HCT116 (cell line): ENCODE measurements at regions not wholly inside any gene's neighbourhood (a gene's known extent, or its start where the extent isn't known, plus 50 kb on each side); places are given as distances from the start of the nearest gene placed in this dataset.
"Not testable (repeated sequence)": the region's sequence is repeated elsewhere in the genome, so short reads cannot be mapped to it uniquely, and the experiment has no call there.

Source experiments
- ATAC-seq: fragments of 200-7000 bp; cut with Tn5 transposase; 2 replicates; pipeline ENCODE4 v1.9.1; 2020; ENCODE audit warnings: mild to moderate bottlenecking, moderate library complexity
- BruUV-seq: library from RNA; stranded (reverse); fragments of 400-500 nt; replicated peaks from 2 replicates; lab custom pipeline; 2021; lab: Mats Ljungman, UMichigan
- CTCF ChIA-PET: fragments of 300-600 bp; sonication (Branson Sonifier 250); formaldehyde crosslinking; loops from one replicate; lab custom pipeline; 2021; ENCODE audit warnings: antibody characterized with exemption; lab: Charles Lee
- POLR2A ChIA-PET: fragments of 300-600, 350-600 bp; sonication (Branson Sonifier 250); formaldehyde crosslinking; loops from one replicate; lab custom pipeline; 2021; ENCODE audit warnings: antibody characterized with exemption; lab: Charles Lee
- RAD21 ChIA-PET, 2 experiments: fragments of 300-600 bp; sonication (Branson Sonifier 250); formaldehyde crosslinking; loops; one replicate each; lab custom pipeline; 2023; ENCODE audit warnings: low total read pairs in 2 of 2; ENCODE audit not compliant: uncharacterized antibody in 2 of 2, unreplicated experiment in 2 of 2, low non-redundant PET in 1 of 2; lab: Charles Lee
- DNase-seq: peaks from one replicate; pipeline ENCODE4 v3.0.0-alpha.2; 2010; ENCODE audit warnings: low read depth, low spot score
- H2AFZ ChIP-seq: fragments of 200-600 bp; shearing (Covaris generic), sonication (generic); 2 replicates; pipeline ENCODE4 v1.6.1; 2017; ENCODE audit warnings: low read depth, mixed run types, mixed read lengths, antibody characterized with exemption, low read length; ENCODE audit not compliant: poor library complexity, severe bottlenecking
- H3K27ac ChIP-seq: 2 replicates; pipeline ENCODE4 v1.5.1; 2012; ENCODE audit warnings: low read depth, low read length
- H3K27me3 ChIP-seq: fragments of 200-600 bp; sonication (generic); 2 replicates; pipeline ENCODE4 v1.6.1; 2016; ENCODE audit warnings: mixed run types, low read length, mixed read lengths; ENCODE audit not compliant: insufficient read depth
- H3K36me3 ChIP-seq, 2 experiments: fragments of 200-500 bp in 1 of 2; fragments of 200-600 bp in 1 of 2; sonication (Bioruptor generic) in 1 of 2; sonication (generic) in 1 of 2; 2 replicates each; pipeline versions ENCODE4 v1.5.1 to v1.6.1; 2014 to 2016; ENCODE audit warnings: low read length in 2 of 2, inconsistent platforms in 1 of 2, mixed read lengths in 1 of 2, mixed run types in 1 of 2; ENCODE audit not compliant: insufficient read depth in 2 of 2, control insufficient read depth in 1 of 2
- H3K4me1 ChIP-seq, 2 experiments: fragments of 200-600 bp in 1 of 2; sonication (generic) in 1 of 2; 2 replicates each; pipeline versions ENCODE4 v1.5.1 to v1.6.1; 2012 to 2017; ENCODE audit warnings: low read length in 2 of 2, inconsistent platforms in 1 of 2, mild to moderate bottlenecking in 1 of 2, mixed read lengths in 1 of 2, mixed run types in 1 of 2, moderate library complexity in 1 of 2; ENCODE audit not compliant: insufficient read depth in 2 of 2, control insufficient read depth in 1 of 2
- H3K4me2 ChIP-seq: fragments of 200-600 bp; sonication (generic); 2 replicates; pipeline ENCODE4 v1.6.1; 2017; ENCODE audit warnings: mixed run types, low read length, mixed read lengths
- H3K4me3 ChIP-seq, 2 experiments: fragments of 200-600 bp in 1 of 2; sonication (generic) in 1 of 2; replicated peaks in 1 of 2; 2 replicates each; pipeline ENCODE4 v1.5.1; 2011 to 2016; ENCODE audit warnings: low read length in 2 of 2, control low read depth in 1 of 2, low read depth in 1 of 2, mild to moderate bottlenecking in 1 of 2, mixed read lengths in 1 of 2, mixed run types in 1 of 2
- H3K79me2 ChIP-seq: fragments of 200-600 bp; sonication (generic); 2 replicates; pipeline ENCODE4 v1.6.1; 2017; ENCODE audit warnings: mild to moderate bottlenecking, mixed run types, low read length, moderate library complexity, mixed read lengths; ENCODE audit not compliant: insufficient read depth
- H3K9ac ChIP-seq: fragments of 200-600 bp; sonication (generic); 2 replicates; pipeline ENCODE4 v1.6.1; 2016; ENCODE audit warnings: low read length, mixed read lengths
- H3K9me2 ChIP-seq: fragments of 200-600 bp; sonication (generic), shearing (Covaris generic); 2 replicates; pipeline ENCODE4 v1.6.1; 2017; ENCODE audit warnings: mixed run types, mild to moderate bottlenecking, moderate library complexity; ENCODE audit not compliant: insufficient read depth
- H3K9me3 ChIP-seq, 2 experiments: fragments of 200-500 bp in 1 of 2; fragments of 200-600 bp in 1 of 2; sonication (Bioruptor generic) in 1 of 2; sonication (generic) in 1 of 2; 2 replicates each; pipeline ENCODE4 v1.6.1; 2014 to 2017; ENCODE audit warnings: low read length in 2 of 2, mixed read lengths in 2 of 2, inconsistent platforms in 1 of 2, low read depth in 1 of 2, mild to moderate bottlenecking in 1 of 2, mixed run types in 1 of 2, moderate library complexity in 1 of 2; ENCODE audit not compliant: control insufficient read depth in 1 of 2, insufficient read depth in 1 of 2
- H4K20me1 ChIP-seq: fragments of 200-600 bp; sonication (generic), shearing (Covaris generic); 2 replicates; pipeline ENCODE4 v1.6.1; 2017; ENCODE audit warnings: mixed run types, mild to moderate bottlenecking, moderate library complexity; ENCODE audit not compliant: insufficient read depth
- intact Hi-C: fragments of 100-400 bp; cut with micrococcal nuclease; formaldehyde crosslinking; loops from 2 replicates; pipeline ENCODE4 v1.10.0; 2022

DNA sequence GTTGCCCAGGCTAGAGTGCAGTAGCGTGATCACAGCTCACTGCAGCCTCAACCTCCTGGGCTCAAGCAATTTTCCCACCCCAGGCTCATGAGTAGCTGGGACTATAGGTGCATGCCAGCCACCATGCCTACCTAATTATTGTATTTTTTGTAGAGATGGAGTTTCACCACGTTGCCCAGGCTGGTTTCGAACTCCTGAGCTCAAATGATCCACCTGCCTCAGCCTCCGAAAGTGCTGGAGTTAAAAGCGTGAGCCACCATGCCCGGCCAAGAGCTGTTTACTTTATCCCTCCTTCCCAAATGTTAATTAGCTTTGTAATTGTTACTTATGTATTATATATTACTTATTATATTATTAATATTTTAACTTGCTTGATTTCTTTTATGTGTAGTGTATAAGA, 70.1 kb upstream of the TPTE start:
- H3K79me2 ChIP-seq, CTCF ChIA-PET, DNase-seq, H3K36me3 ChIP-seq, H3K9ac ChIP-seq, H4K20me1 ChIP-seq, H2AFZ ChIP-seq, RAD21 ChIA-PET, intact Hi-C loops, ATAC-seq, H3K4me1 ChIP-seq, H3K27me3 ChIP-seq, H3K4me3 ChIP-seq, H3K4me2 ChIP-seq, H3K27ac ChIP-seq, BruUV-seq, H3K9me2 ChIP-seq, POLR2A ChIA-PET: not testable (repeated sequence)
- H3K9me3 ChIP-seq: peaks cover 20 to 62% of the 10 kb centered on the region in 2 experiments; a peak in 3 of 4 replicates

DNA sequence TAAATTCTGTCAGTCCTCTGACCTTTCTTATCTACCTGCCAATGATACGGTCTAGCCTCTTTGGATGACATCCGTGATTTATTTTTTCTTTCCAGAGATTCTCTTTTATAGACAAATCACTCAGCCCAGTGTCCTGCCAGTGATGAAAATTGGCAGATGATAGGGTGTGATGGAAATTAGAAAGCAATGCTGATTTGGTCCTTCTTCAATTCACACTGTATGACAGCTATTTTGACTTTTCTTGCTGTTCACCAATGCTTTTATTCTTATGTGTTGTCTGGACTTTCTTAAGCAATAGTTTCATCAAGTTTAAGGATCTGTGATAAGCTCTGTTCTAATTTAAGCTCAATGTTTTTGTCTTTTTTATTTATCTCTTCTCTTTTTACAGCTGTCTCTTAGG, 63.6 kb upstream of the TPTE start:
- H2AFZ ChIP-seq, H3K4me2 ChIP-seq, ATAC-seq, H3K4me1 ChIP-seq, BruUV-seq, H4K20me1 ChIP-seq, H3K79me2 ChIP-seq, H3K4me3 ChIP-seq, CTCF ChIA-PET, H3K9me2 ChIP-seq, H3K9ac ChIP-seq, DNase-seq, H3K36me3 ChIP-seq, RAD21 ChIA-PET, intact Hi-C loops, H3K27ac ChIP-seq, H3K27me3 ChIP-seq, POLR2A ChIA-PET: not testable (repeated sequence)
- peaks cover 35 to 78% of the 10 kb centered on the region in 2 experiments for H3K9me3 ChIP-seq

DNA sequence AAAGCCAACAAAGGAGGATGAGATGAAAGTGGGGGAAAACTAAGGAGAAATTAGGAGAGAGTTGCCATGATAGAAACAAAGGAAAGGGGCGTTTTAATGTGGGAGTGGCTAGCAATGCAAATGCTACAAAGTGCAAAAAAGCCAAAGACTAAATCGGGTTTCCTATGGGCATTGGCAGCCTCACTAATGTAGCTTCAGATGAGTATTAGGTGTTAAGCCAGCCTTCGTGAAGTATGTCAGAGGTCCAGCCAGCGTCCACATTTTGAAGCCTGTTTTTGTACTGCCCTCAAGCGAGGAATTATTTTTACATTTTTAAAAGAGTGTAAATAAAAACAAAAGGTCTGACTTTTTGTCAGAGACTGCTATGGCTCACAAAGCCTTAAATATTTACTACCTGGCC, 60.4 kb upstream of the TPTE start:
- not testable (repeated sequence) for BruUV-seq
- H3K9me3 ChIP-seq: peaks cover 59 to 88% of the 10 kb centered on the region in 2 experiments

DNA sequence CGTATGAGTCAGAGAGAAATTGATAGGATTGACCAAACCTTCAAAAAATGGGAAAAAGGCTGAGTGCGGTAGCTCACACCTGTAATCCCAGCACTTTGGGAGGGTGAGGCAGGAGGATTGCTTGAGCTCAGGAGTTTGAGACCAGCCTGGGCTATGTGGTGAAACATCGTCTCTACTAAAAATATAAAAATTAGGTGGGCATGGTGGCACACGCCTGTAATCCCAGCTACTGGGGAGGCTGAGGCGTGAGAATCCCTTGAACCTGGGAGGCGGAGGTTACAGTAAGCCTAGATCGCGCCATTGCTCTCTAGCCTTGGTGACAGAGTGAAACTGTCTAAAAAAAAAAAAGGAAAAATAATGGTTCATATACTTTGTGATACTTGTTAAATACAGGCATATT, 59.9 kb upstream of the TPTE start:
- RAD21 ChIA-PET, H3K9ac ChIP-seq, H3K4me3 ChIP-seq, H3K4me2 ChIP-seq, H3K79me2 ChIP-seq, CTCF ChIA-PET, H2AFZ ChIP-seq, DNase-seq, intact Hi-C loops, ATAC-seq, BruUV-seq, H4K20me1 ChIP-seq, H3K27ac ChIP-seq, H3K9me2 ChIP-seq, POLR2A ChIA-PET, H3K27me3 ChIP-seq, H3K36me3 ChIP-seq, H3K4me1 ChIP-seq: not testable (repeated sequence)
- peaks cover 62 to 92% of the 10 kb centered on the region in 2 experiments for H3K9me3 ChIP-seq

More for the DNA sequence above, 60.4 kb upstream of the TPTE start:
- H3K9ac ChIP-seq, H3K4me1 ChIP-seq, CTCF ChIA-PET, H3K27me3 ChIP-seq, ATAC-seq, H3K4me2 ChIP-seq, H3K4me3 ChIP-seq, DNase-seq, H3K27ac ChIP-seq, H3K36me3 ChIP-seq, H2AFZ ChIP-seq, H3K9me2 ChIP-seq, intact Hi-C loops, POLR2A ChIA-PET, RAD21 ChIA-PET, H3K79me2 ChIP-seq, H4K20me1 ChIP-seq: not testable (repeated sequence)
